GM06990 (cell line): ENCODE measurements at regions not wholly inside any gene's neighbourhood (a gene's known extent, or its start where the extent isn't known, plus 50 kb on each side); places are given as distances from the start of the nearest gene placed in this dataset.

Experiments
- DNase-seq: peaks from one replicate; pipeline ENCODE4 v3.0.0-alpha.2; 2011; ENCODE audit not compliant: insufficient read length; ENCODE audit errors: extremely low read depth
- H3K27me3 ChIP-seq: replicated peaks from 2 replicates; pipeline ENCODE4 v1.6.0; 2011; ENCODE audit warnings: low read length; ENCODE audit not compliant: control insufficient read depth, insufficient read depth
- H3K36me3 ChIP-seq: 2 replicates; pipeline ENCODE4 v1.5.1; 2011; ENCODE audit warnings: low read length; ENCODE audit not compliant: control insufficient read depth, insufficient read depth
- H3K4me3 ChIP-seq: replicated peaks from 2 replicates; pipeline ENCODE4 v1.5.1; 2011; ENCODE audit warnings: low read depth, mild to moderate bottlenecking, control low read depth, low read length
- TF ChIP-seq, protein P1 (sequence below): IDR thresholded peaks from 2 replicates; pipeline ENCODE4 v1.5.1; 2011; ENCODE audit warnings: low read length, control low read depth, mild to moderate bottlenecking, inconsistent platforms; ENCODE audit not compliant: insufficient read depth, poor library complexity, severe bottlenecking

DNA sequence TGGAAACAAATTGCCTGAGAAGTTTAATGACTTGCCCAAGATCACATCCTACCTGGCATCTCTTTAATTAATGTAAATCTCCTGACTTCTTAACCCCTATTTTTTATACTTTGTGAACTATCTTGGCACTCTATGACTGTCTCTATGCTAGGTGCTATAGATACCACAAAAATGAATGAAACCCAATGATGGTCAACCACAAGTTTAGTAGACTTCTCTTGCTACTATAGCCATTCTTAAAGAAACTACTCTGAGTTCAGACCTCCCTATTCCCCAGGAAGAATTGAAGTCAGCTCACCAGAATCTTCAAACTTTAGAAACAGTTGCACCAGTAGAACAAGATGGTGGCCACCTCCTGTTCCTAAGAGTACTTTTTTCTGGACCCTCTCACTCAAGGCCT lies 191.1 kb downstream of the RSL24D1 start:
- H3K4me3 ChIP-seq: no peak overlapping the region
- TF ChIP-seq, protein P1, sequence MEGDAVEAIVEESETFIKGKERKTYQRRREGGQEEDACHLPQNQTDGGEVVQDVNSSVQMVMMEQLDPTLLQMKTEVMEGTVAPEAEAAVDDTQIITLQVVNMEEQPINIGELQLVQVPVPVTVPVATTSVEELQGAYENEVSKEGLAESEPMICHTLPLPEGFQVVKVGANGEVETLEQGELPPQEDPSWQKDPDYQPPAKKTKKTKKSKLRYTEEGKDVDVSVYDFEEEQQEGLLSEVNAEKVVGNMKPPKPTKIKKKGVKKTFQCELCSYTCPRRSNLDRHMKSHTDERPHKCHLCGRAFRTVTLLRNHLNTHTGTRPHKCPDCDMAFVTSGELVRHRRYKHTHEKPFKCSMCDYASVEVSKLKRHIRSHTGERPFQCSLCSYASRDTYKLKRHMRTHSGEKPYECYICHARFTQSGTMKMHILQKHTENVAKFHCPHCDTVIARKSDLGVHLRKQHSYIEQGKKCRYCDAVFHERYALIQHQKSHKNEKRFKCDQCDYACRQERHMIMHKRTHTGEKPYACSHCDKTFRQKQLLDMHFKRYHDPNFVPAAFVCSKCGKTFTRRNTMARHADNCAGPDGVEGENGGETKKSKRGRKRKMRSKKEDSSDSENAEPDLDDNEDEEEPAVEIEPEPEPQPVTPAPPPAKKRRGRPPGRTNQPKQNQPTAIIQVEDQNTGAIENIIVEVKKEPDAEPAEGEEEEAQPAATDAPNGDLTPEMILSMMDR: no peak

DNA sequence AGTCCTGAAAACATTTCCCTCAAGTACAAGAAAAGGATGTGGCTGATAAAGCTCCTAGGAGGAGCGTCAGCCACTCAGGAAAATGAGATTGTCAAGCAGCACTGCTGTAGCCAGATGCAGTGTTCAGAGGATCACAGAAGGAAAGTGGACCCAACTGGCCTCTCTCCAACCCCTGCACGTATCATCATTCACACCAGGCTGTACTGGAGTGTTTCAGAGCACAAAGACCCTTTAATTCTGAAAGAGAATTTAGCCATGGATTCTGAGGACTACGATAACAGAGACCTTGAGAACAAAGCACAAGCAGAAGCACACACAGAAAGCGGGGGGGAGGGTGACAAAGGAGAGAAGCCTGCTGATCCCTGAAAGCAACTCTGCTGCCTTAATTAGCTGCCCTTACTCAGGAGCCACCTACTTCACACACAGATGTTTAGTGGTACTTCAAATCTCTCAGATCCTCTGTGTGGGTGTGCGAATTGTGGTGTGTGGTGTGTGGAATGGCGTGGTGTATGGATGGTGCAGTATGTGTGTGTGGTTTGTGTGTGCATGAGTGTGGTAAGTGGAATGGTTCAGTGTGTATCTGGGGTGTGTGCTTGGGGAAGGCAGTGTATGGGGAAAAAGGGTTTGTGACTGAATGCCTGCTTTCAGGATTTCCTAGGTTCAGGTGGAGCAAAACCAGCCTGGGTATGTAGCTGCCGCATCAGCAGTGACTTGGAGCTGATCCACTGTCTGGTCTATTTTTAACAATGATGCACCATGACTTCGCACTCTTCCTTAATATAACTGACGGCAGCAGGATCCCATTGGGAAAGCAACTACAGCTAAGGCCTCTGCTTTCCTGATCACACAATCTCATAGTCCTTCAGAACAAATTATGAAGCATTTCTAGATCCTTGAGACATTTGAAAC lies 192.5 kb downstream of the RSL24D1 start:
- no peaks in the 10 kb centered on the region for H3K36me3 ChIP-seq
- TF ChIP-seq, protein P1: no peak
- DNase-seq: no peak
- H3K4me3 ChIP-seq: no peak overlapping the region
- H3K27me3 ChIP-seq: no peaks in the 10 kb centered on the region

More for the DNA sequence above, 191.1 kb downstream of the RSL24D1 start:
- Histone ChIP-seq H3K27me3 (no peaks in the 10 kb centered on the region), H3K36me3 (no peaks in the 10 kb centered on the region)
- no peak for DNase-seq

DNA sequence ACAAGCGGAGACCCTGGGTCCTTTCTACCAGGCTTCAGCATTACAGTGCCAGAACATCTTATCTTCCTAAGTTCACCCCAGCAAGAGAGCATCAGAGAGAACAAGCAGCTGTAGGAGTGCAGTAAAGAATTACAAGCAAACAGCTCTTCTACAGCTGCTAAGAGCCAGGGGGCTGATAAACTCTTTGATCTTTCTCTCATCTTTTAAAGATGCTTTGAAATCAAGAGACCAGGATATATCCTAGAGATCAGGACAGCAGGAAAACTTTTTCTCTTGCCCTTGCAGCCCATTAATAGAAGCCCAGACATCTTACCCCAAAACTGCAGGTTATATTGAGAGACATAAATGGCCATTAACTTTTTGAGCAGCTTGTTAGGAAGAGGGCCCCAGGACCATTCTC lies 198.1 kb downstream of the RSL24D1 start:
- DNase-seq: no peak
- TF ChIP-seq, protein P1: no peak

DNA sequence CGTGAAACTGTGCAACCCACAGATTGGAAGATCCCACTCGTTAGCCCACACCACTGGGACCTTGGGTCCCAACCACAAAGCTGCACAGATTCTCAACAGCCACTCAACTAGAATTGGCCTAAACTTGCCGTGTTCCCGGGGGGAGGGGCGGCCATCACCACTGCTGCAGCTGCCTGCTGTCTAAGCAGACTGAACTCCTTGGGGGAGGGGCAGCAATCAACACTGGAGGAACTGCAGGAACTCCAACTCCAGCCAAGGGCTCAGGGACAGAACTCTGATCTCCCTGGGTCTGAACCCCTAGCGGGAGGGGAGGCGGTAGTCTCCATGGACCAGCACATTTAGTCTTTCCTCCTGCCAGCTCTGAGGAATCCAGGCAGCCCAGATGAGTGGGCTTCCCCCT lies 205.9 kb downstream of the RSL24D1 start:
- no peak for DNase-seq
- H3K27me3 ChIP-seq: no peaks in the 10 kb centered on the region
- no peaks in the 10 kb centered on the region for H3K36me3 ChIP-seq
- H3K4me3 ChIP-seq: no peak overlapping the region
- TF ChIP-seq, protein P1: no peak

More for the DNA sequence above, 198.1 kb downstream of the RSL24D1 start:
- H3K4me3 ChIP-seq: no peak overlapping the region
- H3K36me3 ChIP-seq: no peaks in the 10 kb centered on the region
- no peaks in the 10 kb centered on the region for H3K27me3 ChIP-seq

DNA sequence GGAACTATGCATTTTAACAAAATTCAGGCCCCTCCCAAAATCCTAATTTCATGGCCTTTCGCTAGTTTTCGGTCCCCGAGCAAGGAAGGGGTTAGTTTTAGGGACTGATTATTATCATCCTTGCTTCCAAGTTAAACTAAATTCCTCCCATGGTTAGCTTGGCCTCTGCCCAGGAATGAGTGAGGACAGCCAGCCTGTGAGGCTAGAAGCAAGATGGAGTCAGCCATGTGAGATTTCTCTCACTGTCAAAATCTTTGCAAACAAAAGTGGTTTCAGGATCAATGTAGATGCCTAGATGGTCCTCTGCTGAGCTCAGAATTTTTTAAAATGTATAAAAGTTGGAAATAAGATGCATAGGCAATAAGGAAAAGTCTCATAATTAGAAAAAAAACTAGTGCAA lies 208.9 kb downstream of the RSL24D1 start:
- Histone ChIP-seq H3K36me3 (no peaks in the 10 kb centered on the region), H3K4me3 (no peak overlapping the region), H3K27me3 (no peaks in the 10 kb centered on the region)
- TF ChIP-seq, protein P1: no peak
- no peak for DNase-seq
